Tibial artery (tissue), 4 donors: ENCODE measurements at regions not wholly inside any gene's neighbourhood (a gene's known extent, or its start where the extent isn't known, plus 50 kb on each side); places are given as distances from the start of the nearest gene placed in this dataset.

Source experiments
- DNase-seq, 2 donors: peaks; one replicate each; pipeline ENCODE4 v3.0.0-alpha.2; 2019
- H3K27ac ChIP-seq, 2 donors: fragments of 200-600 bp; sonication (generic) in 1 of 2; 1 replicate in 1 of 2; 2 replicates in 1 of 2; pipeline ENCODE4 v1.5.1; 2018 to 2019; ENCODE audit warnings: mild to moderate bottlenecking in 1 of 2
- H3K27me3 ChIP-seq, 2 donors: fragments of 200-600 bp; sonication (generic) in 1 of 2; one replicate each; pipeline versions ENCODE4 v1.5.1 to v1.6.0; 2016 to 2019
- H3K36me3 ChIP-seq, 3 donors: fragments of 200-600 bp; sonication (generic) in 2 of 3; one replicate each; pipeline ENCODE4 v1.5.1; 2016 to 2019; ENCODE audit warnings: mild to moderate bottlenecking in 2 of 3
- H3K4me1 ChIP-seq, 4 donors: fragments of 200-600 bp; sonication (generic) in 2 of 4; 1 replicate in 3 of 4; 2 replicates in 1 of 4; pipeline ENCODE4 v1.5.1; 2016 to 2019
- H3K4me3 ChIP-seq, 2 donors: fragments of 200-600 bp; sonication (generic) in 1 of 2; 1 replicate in 1 of 2; 2 replicates in 1 of 2; pipeline ENCODE4 v1.5.1; 2018 to 2019; ENCODE audit warnings: mild to moderate bottlenecking in 2 of 2
- H3K9me3 ChIP-seq, 3 donors: fragments of 200-600 bp; sonication (generic) in 1 of 3; one replicate each; pipeline ENCODE4 v1.5.1; 2016 to 2019
- intact Hi-C: fragments of 100-400 bp; cut with DNase I; formaldehyde crosslinking; loops from one replicate; pipeline ENCODE4 v1.15.0; 2023; ENCODE audit warnings: low total_unique reads
- TF ChIP-seq, protein P1 (sequence below), 2 experiments: fragments of 200-600 bp in 1 of 2; fragments of 450-650 bp in 1 of 2; IDR thresholded peaks; one replicate each; pipeline ENCODE4 v1.5.1; 2017 to 2019; ENCODE audit warnings: antibody characterized with exemption in 2 of 2, mild to moderate bottlenecking in 1 of 2, moderate library complexity in 1 of 2

- Histone ChIP-seq H3K4me1 (no peaks in the 10 kb centered on the region), H3K27me3 (peaks cover 0 to 12% of the 10 kb centered on the region in 2 donors), H3K27ac (no peak overlapping the region), H3K4me3 (no peak overlapping the region), H3K9me3 (no peaks in the 10 kb centered on the region), H3K36me3 (no peaks in the 10 kb centered on the region)
- no peak for DNase-seq
- intact Hi-C loops, result no loop called here
- TF ChIP-seq, protein P1, sequence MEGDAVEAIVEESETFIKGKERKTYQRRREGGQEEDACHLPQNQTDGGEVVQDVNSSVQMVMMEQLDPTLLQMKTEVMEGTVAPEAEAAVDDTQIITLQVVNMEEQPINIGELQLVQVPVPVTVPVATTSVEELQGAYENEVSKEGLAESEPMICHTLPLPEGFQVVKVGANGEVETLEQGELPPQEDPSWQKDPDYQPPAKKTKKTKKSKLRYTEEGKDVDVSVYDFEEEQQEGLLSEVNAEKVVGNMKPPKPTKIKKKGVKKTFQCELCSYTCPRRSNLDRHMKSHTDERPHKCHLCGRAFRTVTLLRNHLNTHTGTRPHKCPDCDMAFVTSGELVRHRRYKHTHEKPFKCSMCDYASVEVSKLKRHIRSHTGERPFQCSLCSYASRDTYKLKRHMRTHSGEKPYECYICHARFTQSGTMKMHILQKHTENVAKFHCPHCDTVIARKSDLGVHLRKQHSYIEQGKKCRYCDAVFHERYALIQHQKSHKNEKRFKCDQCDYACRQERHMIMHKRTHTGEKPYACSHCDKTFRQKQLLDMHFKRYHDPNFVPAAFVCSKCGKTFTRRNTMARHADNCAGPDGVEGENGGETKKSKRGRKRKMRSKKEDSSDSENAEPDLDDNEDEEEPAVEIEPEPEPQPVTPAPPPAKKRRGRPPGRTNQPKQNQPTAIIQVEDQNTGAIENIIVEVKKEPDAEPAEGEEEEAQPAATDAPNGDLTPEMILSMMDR (IDR thresholded peaks at IDR 0.05), result no peak
Observed at GRCh38 chr10:7498111-7498510, 87.3 kb upstream of the SFMBT2 start.

- Histone ChIP-seq H3K27me3 (peaks cover 0 to 9% of the 10 kb centered on the region in 2 donors), H3K9me3 (no peaks in the 10 kb centered on the region), H3K4me3 (no peak overlapping the region), H3K36me3 (no peaks in the 10 kb centered on the region), H3K4me1 (no peaks in the 10 kb centered on the region), H3K27ac (no peak overlapping the region)
- intact Hi-C loops, result no loop called here
- TF ChIP-seq, protein P1 (IDR thresholded peaks at IDR 0.05), result no peak
- DNase-seq, result no peak
Observed at GRCh38 chr10:7493996-7494395, 83.2 kb upstream of the SFMBT2 start.

GRCh38 chr10:7492660-7493046, 81.8 kb upstream of the SFMBT2 start:
- no peak overlapping the region for H3K27ac ChIP-seq

DNA sequence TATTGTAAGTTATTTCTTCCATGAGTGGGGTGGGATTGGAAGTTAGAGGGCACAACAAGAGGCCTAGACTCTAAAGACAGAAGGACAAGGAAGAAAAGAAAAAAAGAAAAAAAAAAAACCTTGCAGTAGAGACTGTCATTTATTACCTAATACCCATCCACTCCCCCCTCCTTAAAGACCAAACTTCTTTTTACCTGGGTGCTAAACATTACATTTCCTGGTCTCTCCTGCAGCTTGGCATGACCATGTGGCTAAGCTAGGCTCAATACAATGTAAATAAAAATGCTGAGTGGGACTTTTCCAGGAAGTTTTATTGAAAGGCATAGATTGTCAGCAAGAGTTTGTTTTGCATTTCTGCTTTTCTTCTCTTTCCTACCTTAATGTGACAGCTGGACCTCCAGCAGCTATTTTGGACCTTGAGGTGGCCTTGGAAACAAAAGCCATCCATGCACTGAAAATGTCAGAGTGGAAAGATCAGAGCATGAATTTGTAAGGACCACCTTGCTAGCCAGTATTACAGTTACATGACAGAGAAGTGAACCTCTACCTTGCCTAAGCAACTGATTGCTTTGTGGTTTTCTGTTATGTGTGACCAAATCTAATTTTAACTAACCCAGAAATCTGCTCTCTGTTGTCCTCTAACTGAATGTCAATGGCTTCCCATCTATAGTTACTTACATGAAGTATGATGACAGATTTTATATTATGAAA, 81.3 kb upstream of the SFMBT2 start:
- no peak overlapping the region for H3K27ac ChIP-seq

More at GRCh38 chr10:7492660-7493046, 81.8 kb upstream of the SFMBT2 start:
- H3K27me3 ChIP-seq, result peaks cover 0 to 9% of the 10 kb centered on the region in 2 donors
- H3K9me3 ChIP-seq, result no peaks in the 10 kb centered on the region
- DNase-seq, result no peak
- TF ChIP-seq, protein P1 (IDR thresholded peaks at IDR 0.05), result no peak
- H3K4me1 ChIP-seq, result no peaks in the 10 kb centered on the region
- no peaks in the 10 kb centered on the region for H3K36me3 ChIP-seq
- intact Hi-C loops, result no loop called here
- no peak overlapping the region for H3K4me3 ChIP-seq

GRCh38 chr10:7491230-7491629, 80.4 kb upstream of the SFMBT2 start:
- Histone ChIP-seq H3K4me1 (no peaks in the 10 kb centered on the region), H3K4me3 (no peak overlapping the region), H3K27ac (no peak overlapping the region), H3K27me3 (peaks cover 0 to 8% of the 10 kb centered on the region in 2 donors), H3K36me3 (no peaks in the 10 kb centered on the region), H3K9me3 (no peaks in the 10 kb centered on the region)
- intact Hi-C loops, result no loop called here
- TF ChIP-seq, protein P1 (IDR thresholded peaks at IDR 0.05), result no peak
- DNase-seq, result no peak

More for the DNA sequence above, 81.3 kb upstream of the SFMBT2 start:
- no peak overlapping the region for H3K4me3 ChIP-seq
- peaks cover 0 to 7% of the 10 kb centered on the region in 2 donors for H3K27me3 ChIP-seq
- H3K4me1 ChIP-seq, result no peaks in the 10 kb centered on the region
- TF ChIP-seq, protein P1 (IDR thresholded peaks at IDR 0.05), result no peak
- no peaks in the 10 kb centered on the region for H3K9me3 ChIP-seq
- DNase-seq, result no peak
- H3K36me3 ChIP-seq, result no peaks in the 10 kb centered on the region
- intact Hi-C loops, result no loop called here
